NCI-H2227 treated with DMSO at 0.1 percent for 48 hours (cell line): ENCODE measurements at regions not wholly inside any gene's neighbourhood (a gene's known extent, or its start where the extent isn't known, plus 50 kb on each side); places are given as distances from the start of the nearest gene placed in this dataset.

Experiments
- DNase-seq: peaks from one replicate; lab custom pipeline; 2025; lab: John Stamatoyannopoulos, UW

GRCh38 chr22:48811885-48812284, 1015.8 kb downstream of the BRD1 start:
- no peak for DNase-seq

GRCh38 chr22:48808038-48808960, 1019.4 kb downstream of the BRD1 start:
- DNase-seq, result no peak

GRCh38 chr22:48807155-48807554, 1020.5 kb downstream of the BRD1 start:
- no peak for DNase-seq

GRCh38 chr22:48806227-48806781, 1021.4 kb downstream of the BRD1 start:
- no peak for DNase-seq

GRCh38 chr22:48805516-48805915, 1022.2 kb downstream of the BRD1 start:
- no peak for DNase-seq

- DNase-seq, result no peak
These were observed 1022.8 kb downstream of the BRD1 start for GRCh38 chr22:48804811-48805301.

GRCh38 chr22:48803948-48804810, 1023.5 kb downstream of the BRD1 start:
- no peak for DNase-seq

GRCh38 chr22:48803171-48803947, 1024.3 kb downstream of the BRD1 start:
- DNase-seq, result no peak

GRCh38 chr22:48802576-48802975, 1025.1 kb downstream of the BRD1 start:
- no peak for DNase-seq

- DNase-seq, result no peak
These were observed 1026.6 kb downstream of the BRD1 start for GRCh38 chr22:48800886-48801607.

- DNase-seq, result no peak
These were observed 1027.4 kb downstream of the BRD1 start for GRCh38 chr22:48800036-48800885.

- no peak for DNase-seq
These were observed 1028.3 kb downstream of the BRD1 start for GRCh38 chr22:48799227-48799970.

- DNase-seq, result no peak
These were observed 1029.1 kb downstream of the BRD1 start for GRCh38 chr22:48798281-48799226.

GRCh38 chr22:48797731-48798130, 1029.9 kb downstream of the BRD1 start:
- no peak for DNase-seq

- DNase-seq, result no peak
These were observed 1031.2 kb downstream of the BRD1 start for GRCh38 chr22:48796310-48797015.

GRCh38 chr22:48795664-48796063, 1032.0 kb downstream of the BRD1 start:
- no peak for DNase-seq

- no peak for DNase-seq
These were observed 1032.8 kb downstream of the BRD1 start for GRCh38 chr22:48794906-48795305.
